MG63 (cell line): ENCODE measurements at regions not wholly inside any gene's neighbourhood (a gene's known extent, or its start where the extent isn't known, plus 50 kb on each side); places are given as distances from the start of the nearest gene placed in this dataset.

Experiments
- DNase-seq: peaks from one replicate; pipeline ENCODE4 v3.0.0-alpha.2; 2020
- H3K27me3 ChIP-seq: fragments of 250-450 bp; sonication (Bioruptor Pico); 2 replicates; pipeline ENCODE4 v1.5.1; 2020; ENCODE audit warnings: mild to moderate bottlenecking, moderate library complexity
- H3K36me3 ChIP-seq: fragments of 250-450 bp; sonication (Bioruptor Pico); 2 replicates; pipeline ENCODE4 v1.5.1; 2020; ENCODE audit warnings: mild to moderate bottlenecking, moderate library complexity
- H3K4me3 ChIP-seq: fragments of 250-450 bp; sonication (Bioruptor Pico); 2 replicates; pipeline ENCODE4 v1.5.1; 2020; ENCODE audit warnings: mild to moderate bottlenecking, moderate library complexity
- H3K9me3 ChIP-seq: fragments of 250-450 bp; sonication (Bioruptor Pico); 2 replicates; pipeline ENCODE4 v1.5.1; 2020; ENCODE audit warnings: mild to moderate bottlenecking, moderate library complexity

DNA sequence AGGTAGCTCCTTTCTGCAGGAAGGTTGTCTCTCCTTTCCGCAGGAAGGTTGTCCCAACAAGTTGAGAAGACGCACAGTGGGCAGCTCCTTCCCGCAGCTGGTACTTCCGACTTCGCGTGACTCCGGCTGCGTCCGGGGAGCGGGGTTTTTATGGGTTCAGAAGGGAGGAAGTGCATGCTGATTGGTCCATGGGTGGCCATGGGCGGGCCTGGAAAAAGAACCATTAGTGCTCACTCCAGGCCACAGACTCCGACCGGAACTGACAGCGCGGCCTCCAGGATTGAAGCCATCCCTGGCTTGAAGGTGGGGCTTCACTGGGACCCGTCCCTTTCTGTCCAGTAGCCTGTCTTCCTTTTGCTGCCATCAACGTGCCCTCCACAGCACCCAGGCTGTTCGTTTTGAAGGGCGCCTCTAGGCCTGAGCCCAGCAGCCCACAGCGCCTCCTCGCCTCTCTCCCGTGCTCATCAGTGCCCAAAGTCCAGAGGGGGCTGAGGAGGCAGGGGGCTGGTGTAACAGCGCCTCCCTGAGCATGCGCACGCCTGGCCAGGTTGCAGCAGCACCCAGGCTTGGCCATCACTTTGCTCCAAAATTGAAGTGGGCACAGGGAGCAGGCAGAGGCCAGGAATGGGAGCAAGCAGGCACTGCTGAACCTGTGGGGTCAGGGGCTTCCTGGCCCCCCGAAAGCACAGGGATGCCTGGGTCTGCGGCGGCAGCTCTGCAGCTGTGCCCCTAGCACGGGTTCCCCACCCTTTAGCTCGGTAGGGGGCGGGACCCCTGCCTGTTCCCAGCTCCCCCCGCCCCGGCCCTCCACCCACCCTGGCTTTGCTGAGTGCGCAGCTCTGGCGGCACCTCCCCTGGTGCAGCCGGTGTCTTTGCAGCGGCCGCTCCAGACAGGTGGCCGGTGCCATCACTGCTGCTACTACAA lies 330.6 kb upstream of the MCTP2 start:
- no peak for DNase-seq
- Histone ChIP-seq H3K9me3 (no peaks in the 10 kb centered on the region), H3K36me3 (no peaks in the 10 kb centered on the region), H3K4me3 (no peak overlapping the region), H3K27me3 (no peaks in the 10 kb centered on the region)

DNA sequence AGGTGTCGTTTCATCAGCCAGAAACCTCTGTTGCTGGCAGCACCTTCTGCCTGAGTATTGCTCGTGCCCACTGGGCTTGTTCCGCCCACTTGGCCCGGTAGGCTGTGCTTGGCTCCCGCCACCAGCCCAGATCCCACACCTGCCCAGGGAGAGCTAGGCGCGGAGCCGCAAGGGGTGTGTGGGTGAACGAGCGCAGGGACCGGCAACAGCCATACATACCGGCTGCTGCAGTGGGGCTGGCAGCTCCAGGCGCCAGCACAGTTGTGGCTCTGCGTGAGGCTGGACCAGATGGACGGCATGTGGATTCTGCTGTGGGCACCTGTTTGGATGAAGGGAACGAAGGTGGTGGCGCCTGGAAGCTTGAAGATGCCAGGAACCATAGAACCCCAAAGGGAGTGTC lies 331.5 kb upstream of the MCTP2 start:
- Histone ChIP-seq H3K4me3 (no peak overlapping the region), H3K27me3 (no peaks in the 10 kb centered on the region), H3K36me3 (no peaks in the 10 kb centered on the region), H3K9me3 (no peaks in the 10 kb centered on the region)
- DNase-seq = no peak

GRCh38 chr15:93897377-93897776 lies 334.0 kb upstream of the MCTP2 start:
- H3K36me3 ChIP-seq = no peaks in the 10 kb centered on the region
- no peak for DNase-seq

DNA sequence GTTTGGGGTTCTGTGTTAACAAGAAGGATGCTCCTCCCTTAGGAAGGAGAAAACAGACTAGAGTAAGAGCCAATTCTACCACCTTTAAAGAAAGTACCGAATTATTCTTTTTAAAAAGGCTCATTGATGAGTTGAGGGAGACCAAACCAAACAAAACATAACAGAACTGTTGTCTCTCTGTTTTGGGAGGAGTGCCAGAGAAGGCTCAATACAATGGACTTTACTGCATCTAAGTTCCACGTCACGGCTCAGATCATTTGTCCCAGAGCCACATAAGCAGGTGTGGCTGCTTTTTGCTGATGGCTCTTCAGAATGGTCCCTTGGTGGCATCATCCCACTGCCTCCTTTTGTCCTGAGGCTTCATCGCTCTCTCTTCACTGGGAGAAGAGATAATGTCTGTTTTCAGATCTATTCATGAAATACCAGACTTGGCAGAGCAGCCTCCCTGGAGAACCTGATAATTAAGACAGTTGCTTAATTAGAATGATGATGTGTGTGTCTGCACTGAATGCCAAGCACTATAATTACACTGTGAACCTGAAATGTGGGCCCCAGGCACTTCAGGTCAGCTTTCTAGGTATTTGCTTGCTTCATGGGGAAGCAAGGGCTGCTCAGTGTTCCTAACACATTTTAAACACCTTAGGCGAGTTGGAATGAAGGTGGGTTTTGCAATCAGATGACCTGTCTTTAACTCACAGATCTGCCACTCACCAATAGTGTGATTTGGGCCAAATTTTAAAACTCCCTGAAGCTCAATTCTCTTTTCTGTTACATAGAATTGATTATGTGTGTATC lies 335.2 kb upstream of the MCTP2 start:
- H3K36me3 ChIP-seq = no peaks in the 10 kb centered on the region
- H3K4me3 ChIP-seq = no peak overlapping the region
- no peaks in the 10 kb centered on the region for H3K9me3 ChIP-seq
- no peaks in the 10 kb centered on the region for H3K27me3 ChIP-seq
- DNase-seq = no peak

More at GRCh38 chr15:93897377-93897776, 334.0 kb upstream of the MCTP2 start:
- no peaks in the 10 kb centered on the region for H3K9me3 ChIP-seq
- H3K27me3 ChIP-seq = no peaks in the 10 kb centered on the region
- H3K4me3 ChIP-seq = no peak overlapping the region

DNA sequence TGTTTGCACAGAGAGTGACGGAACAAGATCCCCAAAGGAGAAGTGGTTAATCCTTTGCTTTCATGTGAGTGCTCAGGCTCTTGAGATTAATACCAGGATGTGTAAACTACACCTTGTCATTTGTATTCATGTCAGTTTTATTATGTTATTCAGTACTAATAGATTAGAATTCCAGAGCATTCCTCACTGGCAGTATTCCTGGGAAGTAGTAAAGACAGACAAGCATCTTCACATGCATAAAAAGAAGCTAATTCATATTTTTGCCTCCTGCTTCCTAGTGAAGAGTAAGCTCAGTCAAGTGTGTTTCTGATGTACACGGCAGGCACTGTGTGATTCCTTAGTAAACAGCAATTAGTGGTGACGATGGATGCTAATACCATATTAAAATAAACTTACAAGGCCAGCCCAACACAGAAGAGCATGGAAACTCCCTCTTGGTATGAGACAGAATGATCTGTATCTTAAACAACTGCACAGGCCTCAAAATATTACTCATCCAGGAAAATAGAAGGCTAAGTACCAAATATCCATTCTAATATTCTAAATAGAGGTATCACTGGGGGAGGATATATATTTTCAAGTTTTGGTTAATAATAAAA lies 336.8 kb upstream of the MCTP2 start:
- no peaks in the 10 kb centered on the region for H3K27me3 ChIP-seq
- H3K4me3 ChIP-seq = no peak overlapping the region
- DNase-seq = no peak
- H3K36me3 ChIP-seq = no peaks in the 10 kb centered on the region
- H3K9me3 ChIP-seq = no peaks in the 10 kb centered on the region

- H3K4me3 ChIP-seq = no peak overlapping the region
- no peaks in the 10 kb centered on the region for H3K27me3 ChIP-seq
- no peaks in the 10 kb centered on the region for H3K36me3 ChIP-seq
- no peaks in the 10 kb centered on the region for H3K9me3 ChIP-seq
- no peak for DNase-seq
These were observed 344.2 kb upstream of the MCTP2 start for GRCh38 chr15:93887151-93887550.

DNA sequence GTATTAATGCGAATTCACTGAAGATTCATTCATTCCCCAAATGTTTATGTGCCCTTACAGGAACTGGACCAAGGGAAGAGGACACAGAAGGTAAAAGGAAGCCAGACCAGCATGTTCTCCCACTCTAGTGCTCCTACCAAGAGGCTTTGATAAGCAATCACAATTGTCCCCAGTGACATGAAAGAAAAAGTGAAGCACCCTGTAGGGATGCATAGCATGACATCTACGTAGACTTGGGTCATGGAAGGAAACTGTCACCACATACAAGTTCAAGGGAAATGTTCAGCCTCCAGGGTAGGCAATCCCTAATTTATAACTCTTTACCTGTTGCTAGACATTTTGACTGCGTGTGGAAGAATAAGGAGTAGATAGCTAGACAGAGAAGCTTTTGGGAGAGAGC lies 348.6 kb upstream of the MCTP2 start:
- DNase-seq = no peak
- Histone ChIP-seq H3K4me3 (no peak overlapping the region), H3K27me3 (no peaks in the 10 kb centered on the region), H3K36me3 (no peaks in the 10 kb centered on the region), H3K9me3 (0 out of 2 replicates have a peak, but pooled peaks cover 2% of the 10 kb centered on the region)

GRCh38 chr15:93882141-93882540 lies 349.2 kb upstream of the MCTP2 start:
- Histone ChIP-seq H3K4me3 (no peak overlapping the region), H3K36me3 (no peaks in the 10 kb centered on the region), H3K9me3 (0 out of 2 replicates have a peak, but pooled peaks cover 2% of the 10 kb centered on the region), H3K27me3 (no peaks in the 10 kb centered on the region)
- no peak for DNase-seq

DNA sequence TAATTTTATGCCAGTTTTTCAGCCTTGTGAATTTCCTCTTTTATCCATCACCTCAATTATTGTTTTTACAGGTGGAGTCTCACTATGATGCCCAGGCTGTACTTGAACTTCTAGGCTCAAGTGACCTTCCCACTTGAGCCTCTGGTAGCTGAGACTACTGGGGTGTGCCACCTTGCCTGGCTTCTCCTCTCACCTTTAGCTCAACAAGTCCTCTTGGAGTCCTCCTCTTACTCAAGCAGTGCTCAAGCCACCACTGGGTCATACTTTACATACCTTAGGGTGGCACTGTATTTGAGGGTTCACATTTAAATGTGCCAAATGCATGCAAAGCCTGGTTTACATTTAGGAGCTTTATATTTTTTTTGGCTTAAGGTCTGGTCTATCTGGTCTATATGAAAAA lies 350.1 kb upstream of the MCTP2 start:
- Histone ChIP-seq H3K36me3 (no peaks in the 10 kb centered on the region), H3K4me3 (no peak overlapping the region), H3K9me3 (0 out of 2 replicates have a peak, but pooled peaks cover 2% of the 10 kb centered on the region), H3K27me3 (no peaks in the 10 kb centered on the region)
- DNase-seq = no peak

- DNase-seq = no peak
These were observed 351.0 kb upstream of the MCTP2 start for GRCh38 chr15:93880358-93880757.

DNA sequence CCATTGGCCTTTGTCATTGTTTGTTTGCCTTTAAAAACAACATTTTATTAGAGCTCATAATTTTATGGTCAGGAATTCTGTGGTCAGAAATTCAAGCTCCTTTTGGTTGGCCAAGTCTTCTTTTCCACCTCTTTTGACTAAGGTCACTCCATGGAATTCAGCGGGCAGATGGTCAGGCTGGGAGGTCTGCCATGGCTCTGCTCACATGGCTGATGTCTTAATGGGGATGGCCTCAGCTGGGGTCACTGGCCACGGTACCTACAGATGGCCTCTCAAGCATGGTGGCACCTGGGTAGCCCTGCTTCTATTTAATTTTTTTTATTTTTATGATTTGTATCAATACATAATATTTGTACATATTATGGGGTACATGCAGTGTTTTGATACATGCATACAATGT lies 360.8 kb upstream of the MCTP2 start:
- Histone ChIP-seq H3K9me3 (no peaks in the 10 kb centered on the region), H3K36me3 (no peaks in the 10 kb centered on the region), H3K27me3 (no peaks in the 10 kb centered on the region; the same call in 1 of the 2 replicates), H3K4me3 (no peak overlapping the region)
- no peak for DNase-seq

More at GRCh38 chr15:93880358-93880757, 351.0 kb upstream of the MCTP2 start:
- H3K27me3 ChIP-seq = no peaks in the 10 kb centered on the region
- 0 out of 2 replicates have a peak, but pooled peaks cover 2% of the 10 kb centered on the region for H3K9me3 ChIP-seq
- H3K36me3 ChIP-seq = no peaks in the 10 kb centered on the region
- H3K4me3 ChIP-seq = no peak overlapping the region

GRCh38 chr15:93866948-93867347 lies 364.4 kb upstream of the MCTP2 start:
- no peaks in the 10 kb centered on the region for H3K36me3 ChIP-seq
- DNase-seq = no peak
- H3K27me3 ChIP-seq = no peaks in the 10 kb centered on the region; the same call in 1 of the 2 replicates
- H3K9me3 ChIP-seq = no peaks in the 10 kb centered on the region
- no peak overlapping the region for H3K4me3 ChIP-seq

- no peaks in the 10 kb centered on the region for H3K9me3 ChIP-seq
These were observed 364.9 kb upstream of the MCTP2 start for GRCh38 chr15:93866476-93866875.

DNA sequence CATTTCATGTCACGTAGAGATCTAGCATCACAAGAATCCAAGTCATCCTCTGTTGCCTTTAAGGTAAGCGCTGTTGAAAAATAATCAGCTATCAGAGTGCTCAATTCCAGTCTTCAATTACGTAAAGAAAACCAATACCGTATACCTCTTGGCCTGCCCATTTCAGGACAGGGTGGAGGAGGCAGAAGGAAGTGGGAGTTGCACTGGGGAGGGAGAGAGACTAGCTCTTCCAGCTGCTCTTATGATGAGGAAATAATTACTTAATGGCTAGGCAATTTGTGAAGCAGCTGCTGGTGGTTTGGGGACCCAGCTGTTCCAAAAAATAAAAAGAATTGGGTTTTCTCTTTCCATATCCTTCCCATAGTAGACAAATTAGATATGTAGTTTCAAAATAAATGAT lies 365.8 kb upstream of the MCTP2 start:
- H3K27me3 ChIP-seq = no peaks in the 10 kb centered on the region; the same call in 1 of the 2 replicates
- no peak overlapping the region for H3K4me3 ChIP-seq

More at GRCh38 chr15:93866476-93866875, 364.9 kb upstream of the MCTP2 start:
- no peaks in the 10 kb centered on the region for H3K36me3 ChIP-seq
- no peaks in the 10 kb centered on the region; the same call in 1 of the 2 replicates for H3K27me3 ChIP-seq
- DNase-seq = no peak
- no peak overlapping the region for H3K4me3 ChIP-seq

DNA sequence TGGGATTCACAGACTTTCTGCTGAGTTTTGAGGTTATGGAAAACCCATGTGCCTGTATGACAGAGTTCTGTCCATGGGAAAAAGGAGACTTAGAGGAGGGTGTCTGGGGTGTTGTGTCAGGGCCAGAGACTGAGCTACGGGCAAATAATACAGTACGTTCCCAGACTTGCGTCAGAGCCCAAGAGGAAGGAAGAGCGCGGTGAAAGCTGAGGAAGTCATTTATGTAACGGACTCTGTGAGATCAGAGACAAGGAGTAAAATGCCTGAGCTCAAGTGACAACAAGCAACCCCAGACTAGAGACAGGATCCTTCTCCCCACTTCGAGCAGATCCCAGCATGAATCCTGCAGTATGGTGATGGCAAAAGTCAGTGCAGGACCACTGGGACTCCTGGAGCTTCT lies 368.6 kb upstream of the MCTP2 start:
- no peaks in the 10 kb centered on the region for H3K9me3 ChIP-seq
- no peak overlapping the region for H3K4me3 ChIP-seq
- no peaks in the 10 kb centered on the region for H3K27me3 ChIP-seq
- no peaks in the 10 kb centered on the region for H3K36me3 ChIP-seq
- DNase-seq = no peak

More for the DNA sequence above, 365.8 kb upstream of the MCTP2 start:
- no peaks in the 10 kb centered on the region for H3K36me3 ChIP-seq
- H3K9me3 ChIP-seq = no peaks in the 10 kb centered on the region
- no peak for DNase-seq

- Histone ChIP-seq H3K9me3 (no peaks in the 10 kb centered on the region), H3K4me3 (no peak overlapping the region), H3K36me3 (no peaks in the 10 kb centered on the region), H3K27me3 (no peaks in the 10 kb centered on the region)
- DNase-seq = no peak
These were observed 369.2 kb upstream of the MCTP2 start for GRCh38 chr15:93861956-93862741.
